B cell (primary cell): ENCODE measurements at regions not wholly inside any gene's neighbourhood (a gene's known extent, or its start where the extent isn't known, plus 50 kb on each side); places are given as distances from the start of the nearest gene placed in this dataset.

Experiments
- ATAC-seq: fragments of 200-7000 bp; cut with Tn5 transposase; one replicate; pipeline ENCODE4 v1.10.0; 2021; ENCODE audit warnings: low read depth, mild to moderate bottlenecking, moderate number of reproducible peaks, moderate library complexity
- CTCF ChIA-PET: fragments of 350-600 bp; sonication (Branson Sonifier 250); formaldehyde crosslinking; loops from one replicate; lab custom pipeline; 2021; ENCODE audit warnings: antibody characterized with exemption, inconsistent platforms; lab: Charles Lee
- POLR2A ChIA-PET: fragments of 350-600 bp; sonication (Branson Sonifier 250); formaldehyde crosslinking; loops from one replicate; lab custom pipeline; 2021; ENCODE audit warnings: antibody characterized with exemption; lab: Charles Lee
- DNase-seq: peaks from one replicate; pipeline ENCODE4 v3.0.0; 2013
- H2AFZ ChIP-seq: 2 replicates; pipeline ENCODE4 v1.6.1; 2012; ENCODE audit warnings: mild to moderate bottlenecking, low read depth, low read length; ENCODE audit not compliant: insufficient read depth, poor library complexity, severe bottlenecking
- H3K27ac ChIP-seq, 2 donors: 1 replicate in 1 of 2; 2 replicates in 1 of 2; pipeline ENCODE4 v1.5.1; 2012 to 2013; ENCODE audit warnings: low read length in 2 of 2, mild to moderate bottlenecking in 2 of 2, moderate library complexity in 1 of 2
- H3K27me3 ChIP-seq, 4 experiments: fragments of 200-600 bp in 1 of 4; sonication (generic) in 1 of 4; replicated peaks in 1 of 4; 1 replicate in 2 of 4; 2 replicates in 2 of 4; pipeline versions ENCODE4 v1.6.1 to v1.7.0; 2013 to 2016; ENCODE audit warnings: low read length in 3 of 4, mild to moderate bottlenecking in 2 of 4, mixed read lengths in 1 of 4, moderate library complexity in 1 of 4; ENCODE audit not compliant: insufficient read depth in 4 of 4, control insufficient read depth in 3 of 4; ENCODE audit errors: control extremely low read depth in 1 of 4
- H3K36me3 ChIP-seq, 2 experiments: replicated peaks in 1 of 2; 1 replicate in 1 of 2; 2 replicates in 1 of 2; pipeline versions ENCODE4 v1.6.1 to v1.7.1; 2013; ENCODE audit warnings: low read length in 1 of 2; ENCODE audit not compliant: insufficient read depth in 2 of 2, control insufficient read depth in 1 of 2; ENCODE audit errors: control extremely low read depth in 1 of 2, extremely low read depth in 1 of 2
- H3K4me1 ChIP-seq, 2 donors: fragments of 200-600 bp in 1 of 2; sonication (generic) in 1 of 2; 1 replicate in 1 of 2; 2 replicates in 1 of 2; pipeline versions ENCODE4 v1.5.1 to v1.6.1; 2013 to 2017; ENCODE audit warnings: low read length in 2 of 2; ENCODE audit not compliant: control insufficient read depth in 2 of 2, insufficient read depth in 2 of 2
- H3K4me2 ChIP-seq: replicated peaks from 2 replicates; pipeline ENCODE3; 2012; ENCODE audit warnings: mild to moderate bottlenecking, low read depth, low read length; ENCODE audit not compliant: poor library complexity, severe bottlenecking
- H3K4me3 ChIP-seq, 5 experiments: fragments of 200-600 bp in 1 of 5; sonication (generic) in 1 of 5; 1 replicate in 3 of 5; 2 replicates in 2 of 5; pipeline versions ENCODE4 v1.5.1 to v1.7.0; 2011 to 2016; ENCODE audit warnings: low read length in 4 of 5, mild to moderate bottlenecking in 4 of 5, low read depth in 2 of 5, control low read depth in 1 of 5, moderate library complexity in 1 of 5; ENCODE audit not compliant: insufficient read depth in 1 of 5; ENCODE audit errors: control extremely low read depth in 1 of 5, extremely low read depth in 1 of 5
- H3K79me2 ChIP-seq: fragments of 200-600 bp; sonication (generic); one replicate; pipeline ENCODE4 v1.6.0; 2016; ENCODE audit warnings: low read length; ENCODE audit not compliant: control insufficient read depth, insufficient read depth
- H3K9ac ChIP-seq: fragments of 200-600 bp; sonication (generic); 2 replicates; pipeline ENCODE4 v1.6.1; 2017; ENCODE audit warnings: mild to moderate bottlenecking, low read length, moderate library complexity
- H3K9me3 ChIP-seq, 3 donors: one replicate each; pipeline versions ENCODE4 v1.6.1 to v1.7.1; 2013; ENCODE audit warnings: low read length in 2 of 3; ENCODE audit not compliant: control insufficient read depth in 2 of 3, insufficient read depth in 1 of 3; ENCODE audit errors: control extremely low read depth in 1 of 3
- H4K20me1 ChIP-seq: 2 replicates; pipeline ENCODE4 v1.6.0; 2012; ENCODE audit warnings: mild to moderate bottlenecking, low read length; ENCODE audit not compliant: insufficient read depth, control insufficient read depth, poor library complexity, severe bottlenecking
- H3K27ac Mint-ChIP-seq: one replicate; pipeline ENCODE4 v1.8.0; 2021; ENCODE audit warnings: mixed read lengths
- H3K27me3 Mint-ChIP-seq: one replicate; pipeline ENCODE4 v1.8.0; 2021; ENCODE audit warnings: mixed read lengths
- H3K4me1 Mint-ChIP-seq: one replicate; pipeline ENCODE4 v1.8.0; 2021; ENCODE audit warnings: mixed read lengths
- H3K4me3 Mint-ChIP-seq: one replicate; pipeline ENCODE4 v1.8.0; 2021; ENCODE audit warnings: mixed read lengths
- H3K9me3 Mint-ChIP-seq: one replicate; pipeline ENCODE4 v1.8.0; 2022; ENCODE audit warnings: mixed read lengths; ENCODE audit not compliant: insufficient read depth
- EZH2 ChIP-seq: IDR thresholded peaks from 2 replicates; pipeline ENCODE4 v1.6.1; 2012; ENCODE audit warnings: borderline replicate concordance, low read depth, mild to moderate bottlenecking, moderate library complexity, low read length; ENCODE audit not compliant: insufficient read depth, poor library complexity, severe bottlenecking
- WGBS: methylation state at CpG from one replicate; pipeline ENCODE4 v1.1.5; 2013; ENCODE audit warnings: missing lambda C conversion rate; ENCODE audit not compliant: insufficient coverage; 5-methylcytosine and 5-hydroxymethylcytosine counted together
- intact Hi-C: fragments of 100-400 bp; cut with micrococcal nuclease; formaldehyde crosslinking; loops from one replicate; pipeline ENCODE4 v1.10.0; 2022
- TF ChIP-seq, protein P1 (sequence below): fragments of 200-600 bp; IDR thresholded peaks from one replicate; pipeline ENCODE4 v1.8.0; 2022; ENCODE audit warnings: antibody characterized with exemption, mild to moderate bottlenecking

DNA sequence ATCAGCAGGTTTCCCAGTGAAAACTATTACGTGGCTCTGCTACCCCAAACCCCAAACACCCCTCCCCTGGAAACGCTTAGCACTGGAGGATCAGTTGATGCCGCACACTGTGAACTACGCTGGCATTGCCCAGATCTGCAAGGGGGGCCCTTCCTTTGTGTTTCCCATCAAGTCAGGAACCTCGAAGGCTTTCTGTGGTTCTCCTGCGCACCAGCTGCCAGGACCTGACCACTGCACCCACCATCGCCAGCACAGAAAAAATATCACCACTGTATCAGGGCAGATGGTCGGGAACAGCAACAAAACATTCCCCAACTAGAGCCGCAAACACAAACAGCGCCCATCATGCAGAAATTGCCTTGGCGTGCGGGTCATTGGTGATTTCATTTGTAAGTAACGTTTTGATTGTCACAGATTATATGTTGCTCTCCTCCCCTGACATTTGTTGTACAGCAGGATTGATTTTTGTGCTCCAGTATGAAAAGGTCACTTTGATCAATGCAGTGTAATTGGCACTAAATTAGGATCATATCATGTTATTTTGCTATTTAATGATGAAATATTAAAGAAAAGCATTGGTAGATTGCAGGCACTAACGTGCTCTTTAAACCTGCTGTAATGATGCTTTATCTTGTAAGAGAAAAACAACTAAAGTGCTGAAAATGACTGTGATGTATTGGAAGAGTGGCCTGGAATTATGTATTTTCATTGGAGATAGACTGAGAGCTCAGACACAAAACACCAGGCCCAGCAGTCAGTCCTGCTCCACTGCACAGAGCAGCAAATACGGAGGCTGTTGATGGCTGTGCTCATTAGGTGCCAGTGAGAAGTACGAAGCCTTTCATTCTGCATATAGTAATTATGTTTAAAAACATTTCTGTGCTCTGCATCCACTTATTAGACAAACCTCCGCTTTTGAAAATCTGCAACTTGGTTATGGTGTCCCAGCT is 833.2 kb upstream of the SALL3 start:
- peaks cover 5% of the 10 kb centered on the region for H3K9me3 Mint-ChIP-seq

DNA sequence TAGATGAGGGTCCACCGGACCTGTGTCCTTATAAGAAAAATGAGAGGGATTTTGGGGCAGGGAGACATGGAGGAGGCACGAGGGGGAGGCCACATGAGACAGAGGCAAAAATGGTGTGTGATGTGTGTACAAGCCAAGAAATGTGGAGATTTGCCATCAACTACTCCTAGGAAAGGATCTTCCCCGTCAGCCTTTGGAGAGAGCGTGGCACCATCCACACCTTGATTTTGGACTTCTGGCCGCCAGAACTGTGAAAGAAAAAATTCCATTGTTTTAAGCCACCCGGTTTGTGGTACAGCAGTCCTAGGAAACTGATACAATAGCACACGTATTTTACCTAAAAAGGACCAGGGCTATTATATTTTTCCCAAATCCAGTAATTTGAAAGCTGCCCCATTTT is 829.0 kb upstream of the SALL3 start:
- Mint-ChIP-seq H3K9me3 (peaks cover 5% of the 10 kb centered on the region), H3K27ac (no peak overlapping the region), H3K4me3 (no peak overlapping the region), H3K27me3 (no peaks in the 10 kb centered on the region), H3K4me1 (no peaks in the 10 kb centered on the region)
- Histone ChIP-seq H4K20me1 (no peaks in the 10 kb centered on the region), H2AFZ (no peak overlapping the region), H3K36me3 (no peaks in the 10 kb centered on the region), H3K79me2 (no peaks in the 10 kb centered on the region), H3K4me3 (no peak overlapping the region), H3K9ac (no peak overlapping the region), H3K4me2 (no peak overlapping the region), H3K4me1 (no peaks in the 10 kb centered on the region), H3K27ac (no peak overlapping the region), H3K9me3 (peaks cover 0 to 23% (median 0%) of the 10 kb centered on the region in 3 donors), H3K27me3 (no peaks in the 10 kb centered on the region)
- ATAC-seq (no peak), DNase-seq (no peak)
- TF ChIP-seq, protein P1, sequence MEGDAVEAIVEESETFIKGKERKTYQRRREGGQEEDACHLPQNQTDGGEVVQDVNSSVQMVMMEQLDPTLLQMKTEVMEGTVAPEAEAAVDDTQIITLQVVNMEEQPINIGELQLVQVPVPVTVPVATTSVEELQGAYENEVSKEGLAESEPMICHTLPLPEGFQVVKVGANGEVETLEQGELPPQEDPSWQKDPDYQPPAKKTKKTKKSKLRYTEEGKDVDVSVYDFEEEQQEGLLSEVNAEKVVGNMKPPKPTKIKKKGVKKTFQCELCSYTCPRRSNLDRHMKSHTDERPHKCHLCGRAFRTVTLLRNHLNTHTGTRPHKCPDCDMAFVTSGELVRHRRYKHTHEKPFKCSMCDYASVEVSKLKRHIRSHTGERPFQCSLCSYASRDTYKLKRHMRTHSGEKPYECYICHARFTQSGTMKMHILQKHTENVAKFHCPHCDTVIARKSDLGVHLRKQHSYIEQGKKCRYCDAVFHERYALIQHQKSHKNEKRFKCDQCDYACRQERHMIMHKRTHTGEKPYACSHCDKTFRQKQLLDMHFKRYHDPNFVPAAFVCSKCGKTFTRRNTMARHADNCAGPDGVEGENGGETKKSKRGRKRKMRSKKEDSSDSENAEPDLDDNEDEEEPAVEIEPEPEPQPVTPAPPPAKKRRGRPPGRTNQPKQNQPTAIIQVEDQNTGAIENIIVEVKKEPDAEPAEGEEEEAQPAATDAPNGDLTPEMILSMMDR = no peak
- WGBS = 89% methylated on average over 6 of the region's 7 CpGs
- intact Hi-C loops = no loop called here
- ChIA-PET POLR2A (no interaction called here), CTCF (no interaction called here)

More for the DNA sequence above, 833.2 kb upstream of the SALL3 start:
- H3K27me3 ChIP-seq = no peaks in the 10 kb centered on the region
- no peak overlapping the region for H2AFZ ChIP-seq
- Mint-ChIP-seq H3K27me3 (no peaks in the 10 kb centered on the region), H3K4me1 (no peaks in the 10 kb centered on the region), H3K27ac (no peak overlapping the region), H3K4me3 (no peak overlapping the region)
- H3K9ac ChIP-seq = no peak overlapping the region
- 87% methylated on average over 7 of the region's 17 CpGs for WGBS
- H3K79me2 ChIP-seq = no peaks in the 10 kb centered on the region
- H3K36me3 ChIP-seq = no peaks in the 10 kb centered on the region
- no peak for TF ChIP-seq EZH2
- TF ChIP-seq, protein P1 = no peak
- no peak overlapping the region for H3K27ac ChIP-seq
- ChIA-PET CTCF (no interaction called here), POLR2A (no interaction called here)
- no peaks in the 10 kb centered on the region for H4K20me1 ChIP-seq
- ATAC-seq = no peak
- intact Hi-C loops = no loop called here
- no peak for DNase-seq
- no peak overlapping the region for H3K4me2 ChIP-seq
- no peak overlapping the region for H3K4me3 ChIP-seq
- peaks cover 0 to 7% (median 0%) of the 10 kb centered on the region in 3 donors for H3K9me3 ChIP-seq
- H3K4me1 ChIP-seq = no peaks in the 10 kb centered on the region
